ENCODE measurements at regions not wholly inside any gene's neighbourhood (a gene's known extent, or its start where the extent isn't known, plus 50 kb on each side); places are given as distances from the start of the nearest gene placed in this dataset.

- ChIA-PET POLR2A (no interaction called here), CTCF (no interaction called here)
- Mint-ChIP-seq H3K4me1 (ENCODE audit: low read depth) (no peaks in the 10 kb centered on the region), H3K9me3 (no peaks in the 10 kb centered on the region), H3K27ac (no peak overlapping the region), H3K27me3 (no peaks in the 10 kb centered on the region), H3K4me3 (no peak overlapping the region), H3K36me3 (no peaks in the 10 kb centered on the region)
- intact Hi-C loops (cut with micrococcal nuclease): no loop called here
- no peak for DNase-seq
Observed at GRCh38 chr13:34671137-34671536, 270.9 kb upstream of the NBEA start.

GRCh38 chr13:34672631-34673030, 269.4 kb upstream of the NBEA start:
- CTCF ChIA-PET: no interaction called here
- Mint-ChIP-seq H3K4me3 (no peak overlapping the region), H3K27ac (no peak overlapping the region), H3K36me3 (no peaks in the 10 kb centered on the region), H3K27me3 (no peaks in the 10 kb centered on the region), H3K9me3 (no peaks in the 10 kb centered on the region), H3K4me1 (ENCODE audit: low read depth) (no peaks in the 10 kb centered on the region)
- POLR2A ChIA-PET: no interaction called here
- no peak for DNase-seq
- intact Hi-C loops (cut with micrococcal nuclease): no loop called here

GRCh38 chr13:34675626-34676025, 266.4 kb upstream of the NBEA start:
- Mint-ChIP-seq H3K4me1 (ENCODE audit: low read depth) (no peaks in the 10 kb centered on the region), H3K4me3 (no peak overlapping the region), H3K36me3 (no peaks in the 10 kb centered on the region), H3K27me3 (no peaks in the 10 kb centered on the region), H3K9me3 (no peaks in the 10 kb centered on the region), H3K27ac (no peak overlapping the region)
- CTCF ChIA-PET: no interaction called here
- POLR2A ChIA-PET: no interaction called here
- no peak for DNase-seq
- intact Hi-C loops (cut with micrococcal nuclease): no loop called here

- no peak for DNase-seq
- Mint-ChIP-seq H3K9me3 (no peaks in the 10 kb centered on the region), H3K4me1 (ENCODE audit: low read depth) (no peaks in the 10 kb centered on the region), H3K27ac (no peak overlapping the region), H3K4me3 (no peak overlapping the region), H3K27me3 (no peaks in the 10 kb centered on the region), H3K36me3 (no peaks in the 10 kb centered on the region)
- CTCF ChIA-PET: no interaction called here
- POLR2A ChIA-PET: no interaction called here
- intact Hi-C loops (cut with micrococcal nuclease): no loop called here
Observed at GRCh38 chr13:34678154-34678553, 263.9 kb upstream of the NBEA start.

GRCh38 chr13:34681405-34681955, 260.6 kb upstream of the NBEA start:
- Mint-ChIP-seq H3K9me3 (no peaks in the 10 kb centered on the region), H3K4me3 (no peak overlapping the region), H3K27ac (no peak overlapping the region), H3K4me1 (ENCODE audit: low read depth) (no peaks in the 10 kb centered on the region), H3K27me3 (no peaks in the 10 kb centered on the region), H3K36me3 (no peaks in the 10 kb centered on the region)
- ChIA-PET POLR2A (no interaction called here), CTCF (no interaction called here)
- no peak for DNase-seq
- intact Hi-C loops (cut with micrococcal nuclease): no loop called here

- DNase-seq: no peak
- H3K4me3 Mint-ChIP-seq: no peak overlapping the region
Observed at GRCh38 chr13:34695063-34695462, 247.0 kb upstream of the NBEA start.

GRCh38 chr13:34696296-34696695, 245.8 kb upstream of the NBEA start:
- intact Hi-C loops (cut with micrococcal nuclease): no loop called here
- CTCF ChIA-PET: no interaction called here
- DNase-seq: no peak
- Mint-ChIP-seq H3K9me3 (no peaks in the 10 kb centered on the region), H3K27ac (no peak overlapping the region), H3K4me3 (no peak overlapping the region), H3K27me3 (no peaks in the 10 kb centered on the region), H3K4me1 (ENCODE audit: low read depth) (no peaks in the 10 kb centered on the region), H3K36me3 (no peaks in the 10 kb centered on the region)
- POLR2A ChIA-PET: no interaction called here

More at GRCh38 chr13:34695063-34695462, 247.0 kb upstream of the NBEA start:
- ChIA-PET POLR2A (no interaction called here), CTCF (no interaction called here)
- no peaks in the 10 kb centered on the region for H3K9me3 Mint-ChIP-seq
- H3K27ac Mint-ChIP-seq: no peak overlapping the region
- H3K4me1 Mint-ChIP-seq (ENCODE audit: low read depth): no peaks in the 10 kb centered on the region
- no peaks in the 10 kb centered on the region for H3K36me3 Mint-ChIP-seq
- H3K27me3 Mint-ChIP-seq: no peaks in the 10 kb centered on the region
- intact Hi-C loops (cut with micrococcal nuclease): no loop called here

- H3K27ac Mint-ChIP-seq: no peak overlapping the region
- no peaks in the 10 kb centered on the region for H3K4me1 Mint-ChIP-seq (ENCODE audit: low read depth)
- peaks cover under 1% of the 10 kb centered on the region for H3K9me3 Mint-ChIP-seq
- H3K27me3 Mint-ChIP-seq: no peaks in the 10 kb centered on the region
- H3K4me3 Mint-ChIP-seq: no peak overlapping the region
- DNase-seq: no peak
- no peaks in the 10 kb centered on the region for H3K36me3 Mint-ChIP-seq
- CTCF ChIA-PET: no interaction called here
- intact Hi-C loops (cut with micrococcal nuclease): no loop called here
- POLR2A ChIA-PET: no interaction called here
Observed at GRCh38 chr13:34696741-34697140, 245.3 kb upstream of the NBEA start.

- ChIA-PET CTCF (no interaction called here), POLR2A (no interaction called here)
- intact Hi-C loops (cut with micrococcal nuclease): no loop called here
- no peak for DNase-seq
- H3K27ac Mint-ChIP-seq: no peak overlapping the region
- H3K4me3 Mint-ChIP-seq: no peak overlapping the region
- no peaks in the 10 kb centered on the region for H3K27me3 Mint-ChIP-seq
- H3K9me3 Mint-ChIP-seq: peaks cover 2% of the 10 kb centered on the region
- no peaks in the 10 kb centered on the region for H3K4me1 Mint-ChIP-seq (ENCODE audit: low read depth)
- H3K36me3 Mint-ChIP-seq: no peaks in the 10 kb centered on the region
Observed at GRCh38 chr13:34698945-34699344, 243.1 kb upstream of the NBEA start.

GRCh38 chr13:34700155-34700554, 241.9 kb upstream of the NBEA start:
- Mint-ChIP-seq H3K9me3 (peaks cover 6% of the 10 kb centered on the region), H3K27ac (no peak overlapping the region), H3K4me1 (ENCODE audit: low read depth) (no peaks in the 10 kb centered on the region), H3K27me3 (no peaks in the 10 kb centered on the region), H3K4me3 (no peak overlapping the region), H3K36me3 (no peaks in the 10 kb centered on the region)
- no peak for DNase-seq
- intact Hi-C loops (cut with micrococcal nuclease): no loop called here
- ChIA-PET CTCF (no interaction called here), POLR2A (no interaction called here)

GRCh38 chr13:34701919-34702318, 240.2 kb upstream of the NBEA start:
- DNase-seq: no peak
- peaks cover 8% of the 10 kb centered on the region for H3K9me3 Mint-ChIP-seq
- no peaks in the 10 kb centered on the region for H3K27me3 Mint-ChIP-seq
- intact Hi-C loops (cut with micrococcal nuclease): no loop called here
- H3K4me1 Mint-ChIP-seq (ENCODE audit: low read depth): no peaks in the 10 kb centered on the region
- no peaks in the 10 kb centered on the region for H3K36me3 Mint-ChIP-seq
- ChIA-PET POLR2A (no interaction called here), CTCF (no interaction called here)
- no peak overlapping the region for H3K4me3 Mint-ChIP-seq
- H3K27ac Mint-ChIP-seq: no peak overlapping the region

GRCh38 chr13:34708566-34709313, 233.3 kb upstream of the NBEA start:
- H3K9me3 Mint-ChIP-seq: peaks cover 7% of the 10 kb centered on the region
- CTCF ChIA-PET: no interaction called here
- no peaks in the 10 kb centered on the region for H3K36me3 Mint-ChIP-seq
- POLR2A ChIA-PET: no interaction called here
- DNase-seq: no peak
- H3K4me1 Mint-ChIP-seq (ENCODE audit: low read depth): no peaks in the 10 kb centered on the region
- no peak overlapping the region for H3K27ac Mint-ChIP-seq
- no peak overlapping the region for H3K4me3 Mint-ChIP-seq
- intact Hi-C loops (cut with micrococcal nuclease): no loop called here
- no peaks in the 10 kb centered on the region for H3K27me3 Mint-ChIP-seq

- POLR2A ChIA-PET: no interaction called here
- Mint-ChIP-seq H3K27me3 (no peaks in the 10 kb centered on the region), H3K4me3 (no peak overlapping the region), H3K36me3 (no peaks in the 10 kb centered on the region), H3K9me3 (no peaks in the 10 kb centered on the region), H3K4me1 (ENCODE audit: low read depth) (no peaks in the 10 kb centered on the region), H3K27ac (no peak overlapping the region)
- intact Hi-C loops (cut with micrococcal nuclease): no loop called here
- DNase-seq: no peak
- CTCF ChIA-PET: no interaction called here
Observed at GRCh38 chr13:34719060-34719875, 222.8 kb upstream of the NBEA start.
